SIG-M5 treated with dmso at 0.1 percent for 504 hours (cell line): ENCODE measurements at regions not wholly inside any gene's neighbourhood (a gene's known extent, or its start where the extent isn't known, plus 50 kb on each side); places are given as distances from the start of the nearest gene placed in this dataset.

Experiments used
- DNase-seq: peaks from one replicate; lab custom pipeline; 2025; ENCODE audit not compliant: unreplicated experiment; lab: John Stamatoyannopoulos, UW

GRCh38 chrX:5549512-5549911, 679.2 kb downstream of the NLGN4X start:
- DNase-seq: no peak

GRCh38 chrX:5537098-5537497, 691.6 kb downstream of the NLGN4X start:
- DNase-seq: no peak

GRCh38 chrX:5536261-5536660, 692.4 kb downstream of the NLGN4X start:
- no peak for DNase-seq

- no peak for DNase-seq
Measured at GRCh38 chrX:5528057-5528456, 700.6 kb downstream of the NLGN4X start.

- no peak for DNase-seq
Measured at GRCh38 chrX:5526191-5526590, 702.5 kb downstream of the NLGN4X start.

GRCh38 chrX:5490786-5491563, 737.7 kb downstream of the NLGN4X start:
- DNase-seq: no peak

- no peak for DNase-seq
Measured at GRCh38 chrX:5474282-5474681, 754.4 kb downstream of the NLGN4X start.

- DNase-seq: no peak
Measured at GRCh38 chrX:5458300-5458842, 770.3 kb downstream of the NLGN4X start.

GRCh38 chrX:5449323-5449722, 779.3 kb downstream of the NLGN4X start:
- DNase-seq: no peak

- DNase-seq: no peak
Measured at GRCh38 chrX:5431823-5432222, 796.8 kb downstream of the NLGN4X start.

- DNase-seq: no peak
Measured at GRCh38 chrX:5425119-5425518, 803.5 kb downstream of the NLGN4X start.

- no peak for DNase-seq
Measured at GRCh38 chrX:5417381-5417780, 811.3 kb downstream of the NLGN4X start.

GRCh38 chrX:5415738-5416137, 812.9 kb downstream of the NLGN4X start:
- DNase-seq: no peak

GRCh38 chrX:5409106-5409505, 819.6 kb downstream of the NLGN4X start:
- no peak for DNase-seq

- DNase-seq: no peak
Measured at GRCh38 chrX:5402461-5402860, 826.2 kb downstream of the NLGN4X start.

GRCh38 chrX:5399403-5399802, 829.3 kb downstream of the NLGN4X start:
- DNase-seq: no peak

- DNase-seq: no peak
Measured at GRCh38 chrX:5397409-5397808, 831.3 kb downstream of the NLGN4X start.

- no peak for DNase-seq
Measured at GRCh38 chrX:5390376-5390775, 838.3 kb downstream of the NLGN4X start.

GRCh38 chrX:5388087-5388486, 840.6 kb downstream of the NLGN4X start:
- peak; percentile 39 for DNase-seq

GRCh38 chrX:5380426-5380825, 848.2 kb downstream of the NLGN4X start:
- no peak for DNase-seq

- no peak for DNase-seq
Measured at GRCh38 chrX:5341902-5342301, 886.8 kb downstream of the NLGN4X start.

GRCh38 chrX:5337160-5337559, 891.5 kb downstream of the NLGN4X start:
- DNase-seq: no peak

- DNase-seq: no peak
Measured at GRCh38 chrX:5324546-5324945, 904.1 kb downstream of the NLGN4X start.
